Type B pancreatic cell (in vitro differentiated cells): ENCODE measurements at regions not wholly inside any gene's neighbourhood (a gene's known extent, or its start where the extent isn't known, plus 50 kb on each side); places are given as distances from the start of the nearest gene placed in this dataset.

ENCODE experiments used
- DNase-seq: peaks from one replicate; pipeline ENCODE4 v3.0.0; 2021; ENCODE audit warnings: mixed read lengths; ENCODE audit not compliant: unreplicated experiment; ENCODE audit errors: extremely low spot score
- H3K27ac Mint-ChIP-seq: 2 replicates; pipeline ENCODE4 v1.8.0; 2021; ENCODE audit warnings: mild to moderate bottlenecking, mixed read lengths
- H3K27me3 Mint-ChIP-seq: 2 replicates; pipeline ENCODE4 v1.8.0; 2021; ENCODE audit warnings: mixed read lengths
- H3K36me3 Mint-ChIP-seq: 2 replicates; pipeline ENCODE4 v1.8.0; 2021; ENCODE audit warnings: mixed read lengths
- H3K4me1 Mint-ChIP-seq: one replicate; pipeline ENCODE4 v1.8.0; 2021; ENCODE audit warnings: mixed read lengths; ENCODE audit not compliant: unreplicated experiment
- H3K4me3 Mint-ChIP-seq: 2 replicates; pipeline ENCODE4 v1.8.0; 2021; ENCODE audit warnings: mild to moderate bottlenecking, mixed read lengths
- H3K9me3 Mint-ChIP-seq: 2 replicates; pipeline ENCODE4 v1.8.0; 2021; ENCODE audit warnings: mixed read lengths
- TF ChIP-seq, protein P1 (sequence below): fragments of 200-600 bp; sonication (generic); conservative IDR thresholded peaks from 2 replicates; pipeline ENCODE4 v1.5.0; 2021; ENCODE audit warnings: antibody characterized with exemption, mild to moderate bottlenecking

DNA sequence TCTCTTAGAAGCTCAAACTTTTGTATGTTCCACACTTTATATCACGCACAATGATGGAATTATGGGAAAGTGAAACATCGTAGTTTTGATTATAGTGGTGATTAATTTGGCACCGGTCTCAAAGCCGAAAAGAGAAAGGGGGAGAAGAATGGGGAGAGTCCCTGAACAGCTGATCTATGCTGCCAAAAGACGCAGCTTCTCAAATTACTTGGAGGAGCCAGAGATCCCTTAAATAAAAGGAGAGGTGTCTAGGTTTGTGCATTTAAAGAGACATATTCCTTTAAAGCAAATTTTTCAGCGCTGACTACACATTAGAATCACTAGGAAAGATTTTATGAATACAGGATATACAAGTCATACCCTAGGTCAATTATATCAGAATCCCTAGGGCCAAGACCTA is 599.6 kb upstream of the ADAMTS5 start:
- Mint-ChIP-seq H3K9me3 (no peaks in the 10 kb centered on the region), H3K27ac (no peak overlapping the region), H3K4me1 (peaks cover 8% of the 10 kb centered on the region), H3K27me3 (no peaks in the 10 kb centered on the region), H3K4me3 (no peak overlapping the region), H3K36me3 (no peaks in the 10 kb centered on the region)
- TF ChIP-seq, protein P1, sequence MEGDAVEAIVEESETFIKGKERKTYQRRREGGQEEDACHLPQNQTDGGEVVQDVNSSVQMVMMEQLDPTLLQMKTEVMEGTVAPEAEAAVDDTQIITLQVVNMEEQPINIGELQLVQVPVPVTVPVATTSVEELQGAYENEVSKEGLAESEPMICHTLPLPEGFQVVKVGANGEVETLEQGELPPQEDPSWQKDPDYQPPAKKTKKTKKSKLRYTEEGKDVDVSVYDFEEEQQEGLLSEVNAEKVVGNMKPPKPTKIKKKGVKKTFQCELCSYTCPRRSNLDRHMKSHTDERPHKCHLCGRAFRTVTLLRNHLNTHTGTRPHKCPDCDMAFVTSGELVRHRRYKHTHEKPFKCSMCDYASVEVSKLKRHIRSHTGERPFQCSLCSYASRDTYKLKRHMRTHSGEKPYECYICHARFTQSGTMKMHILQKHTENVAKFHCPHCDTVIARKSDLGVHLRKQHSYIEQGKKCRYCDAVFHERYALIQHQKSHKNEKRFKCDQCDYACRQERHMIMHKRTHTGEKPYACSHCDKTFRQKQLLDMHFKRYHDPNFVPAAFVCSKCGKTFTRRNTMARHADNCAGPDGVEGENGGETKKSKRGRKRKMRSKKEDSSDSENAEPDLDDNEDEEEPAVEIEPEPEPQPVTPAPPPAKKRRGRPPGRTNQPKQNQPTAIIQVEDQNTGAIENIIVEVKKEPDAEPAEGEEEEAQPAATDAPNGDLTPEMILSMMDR: no peak
- DNase-seq: no peak

DNA sequence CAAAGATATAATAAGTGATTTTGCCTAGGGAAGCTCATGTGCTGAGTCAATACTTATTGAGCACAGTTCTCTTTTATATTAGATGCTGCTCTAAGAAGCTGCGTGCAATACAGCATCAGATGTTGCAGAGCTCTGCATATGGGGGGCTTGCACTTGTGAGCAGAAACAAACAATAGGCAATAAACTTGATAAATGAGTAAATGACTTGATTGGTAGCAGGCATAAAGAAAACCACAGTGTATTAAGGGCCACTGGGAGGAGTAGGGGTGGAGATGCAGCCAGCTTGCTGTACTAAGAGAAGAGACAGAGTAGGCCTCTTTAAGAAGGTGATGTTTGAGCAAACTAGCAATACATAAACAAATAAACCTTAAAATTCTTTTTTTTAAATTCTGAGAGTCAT is 598.5 kb upstream of the ADAMTS5 start:
- no peaks in the 10 kb centered on the region for H3K9me3 Mint-ChIP-seq
- H3K4me1 Mint-ChIP-seq: peaks cover 8% of the 10 kb centered on the region
- no peak for DNase-seq
- H3K27me3 Mint-ChIP-seq: no peaks in the 10 kb centered on the region
- no peak overlapping the region for H3K27ac Mint-ChIP-seq
- TF ChIP-seq, protein P1: no peak
- no peak overlapping the region for H3K4me3 Mint-ChIP-seq
- H3K36me3 Mint-ChIP-seq: no peaks in the 10 kb centered on the region

DNA sequence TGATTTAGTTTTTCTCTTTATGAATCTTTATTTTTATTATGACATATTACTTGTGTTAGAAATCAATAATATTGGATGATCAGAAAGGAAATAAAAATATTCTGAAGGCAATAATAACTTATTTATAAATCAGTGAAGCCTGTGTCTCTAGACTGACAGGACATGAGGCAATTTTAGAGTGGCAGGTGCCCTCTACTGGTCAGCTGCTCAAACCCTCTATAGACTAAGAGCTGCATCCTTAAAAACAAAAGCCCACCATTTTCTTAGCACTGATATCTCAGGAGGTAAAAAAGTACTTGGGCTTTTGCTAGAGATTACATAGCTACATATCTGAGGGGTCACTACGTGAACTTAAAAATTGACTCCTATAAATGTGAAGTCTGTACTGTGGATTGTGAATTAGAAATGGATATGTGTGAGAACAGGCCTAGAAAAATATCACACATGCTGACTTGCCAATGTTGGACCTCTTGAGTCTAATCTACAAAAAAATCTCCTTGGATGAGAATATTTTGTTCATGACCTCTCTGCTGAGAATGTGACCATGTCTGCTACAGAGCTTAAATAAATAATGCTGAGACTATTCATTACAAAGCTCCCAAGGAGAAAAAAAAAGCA is 597.9 kb upstream of the ADAMTS5 start:
- Mint-ChIP-seq H3K27ac (no peak overlapping the region), H3K4me3 (no peak overlapping the region), H3K9me3 (no peaks in the 10 kb centered on the region), H3K27me3 (no peaks in the 10 kb centered on the region), H3K4me1 (peaks cover 8% of the 10 kb centered on the region), H3K36me3 (no peaks in the 10 kb centered on the region)
- no peak for DNase-seq
- TF ChIP-seq, protein P1: peak; percentile 79

DNA sequence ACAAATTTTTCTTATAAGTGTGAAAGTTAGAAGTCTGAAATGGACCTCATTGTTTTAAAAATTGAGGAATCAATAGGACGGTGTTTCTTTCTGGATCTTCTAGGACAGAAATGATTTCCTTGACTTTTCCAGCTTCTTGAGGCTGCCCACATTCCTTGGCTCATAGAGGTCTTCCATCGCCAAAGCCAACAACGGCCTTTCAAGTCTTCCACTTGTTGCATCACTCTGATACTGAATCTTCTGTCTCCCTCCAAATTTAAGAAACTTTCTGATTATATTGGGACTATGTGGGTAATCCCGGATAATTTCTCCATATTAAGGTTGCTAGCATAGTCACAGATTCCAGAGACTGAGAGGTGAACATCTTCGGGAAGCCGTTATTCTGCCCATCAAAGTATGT is 595.4 kb upstream of the ADAMTS5 start:
- Mint-ChIP-seq H3K27ac (no peak overlapping the region), H3K9me3 (no peaks in the 10 kb centered on the region), H3K4me3 (no peak overlapping the region), H3K36me3 (no peaks in the 10 kb centered on the region), H3K27me3 (no peaks in the 10 kb centered on the region), H3K4me1 (peaks cover 8% of the 10 kb centered on the region)
- TF ChIP-seq, protein P1: no peak
- DNase-seq: no peak

DNA sequence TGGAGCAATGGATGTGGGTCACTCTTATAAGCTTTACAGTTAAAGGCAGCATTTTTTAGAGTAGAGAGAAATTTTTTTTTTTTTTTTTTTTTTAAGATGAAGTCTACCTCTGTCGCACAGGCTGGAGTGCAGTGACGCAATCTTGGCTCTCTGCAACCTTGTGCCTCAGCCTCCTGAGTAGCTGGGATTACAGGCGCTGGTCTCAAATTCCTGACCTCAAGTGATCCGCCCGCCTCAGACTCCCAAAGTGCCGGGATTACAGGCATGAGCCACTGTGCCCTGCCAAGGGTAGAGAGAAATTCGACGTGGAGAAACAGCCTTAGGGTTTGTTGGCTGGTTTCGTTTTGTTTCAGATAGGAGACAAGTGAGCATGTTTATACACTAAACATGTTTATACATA is 594.2 kb upstream of the ADAMTS5 start:
- Mint-ChIP-seq H3K4me1 (peaks cover 8% of the 10 kb centered on the region), H3K36me3 (no peaks in the 10 kb centered on the region)

More for the DNA sequence above, 594.2 kb upstream of the ADAMTS5 start:
- TF ChIP-seq, protein P1: no peak
- Mint-ChIP-seq H3K27ac (no peak overlapping the region), H3K27me3 (no peaks in the 10 kb centered on the region), H3K9me3 (no peaks in the 10 kb centered on the region), H3K4me3 (no peak overlapping the region)
- no peak for DNase-seq
